Adrenal gland (tissue), 9 donors: ENCODE measurements at regions not wholly inside any gene's neighbourhood (a gene's known extent, or its start where the extent isn't known, plus 50 kb on each side); places are given as distances from the start of the nearest gene placed in this dataset.

Experiments
- DNase-seq, 7 donors: peaks; one replicate each; pipeline ENCODE4 v3.0.0-alpha.2; 2019 to 2020
- H3K27ac ChIP-seq, 5 donors: fragments of 200-600 bp; sonication (generic) in 4 of 5; 1 replicate in 3 of 5; 2 replicates in 2 of 5; pipeline versions ENCODE4 v1.5.1 to v1.8.0; 2016 to 2020; ENCODE audit warnings: mild to moderate bottlenecking in 1 of 5
- H3K27me3 ChIP-seq: fragments of 200-600 bp; 2 replicates; pipeline ENCODE4 v1.8.0; 2021
- H3K36me3 ChIP-seq, 2 donors: fragments of 200-600 bp; replicated peaks in 1 of 2; 1 replicate in 1 of 2; 2 replicates in 1 of 2; pipeline versions ENCODE4 v1.5.1 to v1.8.0; 2018 to 2022
- H3K4me1 ChIP-seq, 2 donors: fragments of 200-600 bp; replicated peaks in 1 of 2; 1 replicate in 1 of 2; 2 replicates in 1 of 2; pipeline versions ENCODE4 v1.5.1 to v1.8.0; 2018 to 2021
- H3K4me3 ChIP-seq, 4 donors: fragments of 200-600 bp; sonication (generic) in 3 of 4; one replicate each; pipeline ENCODE4 v1.5.1; 2016 to 2018
- H3K9me3 ChIP-seq, 3 donors: fragments of 200-600 bp; sonication (generic) in 1 of 3; replicated peaks in 1 of 3; 1 replicate in 2 of 3; 2 replicates in 1 of 3; pipeline versions ENCODE4 v1.5.1 to v1.8.0; 2016 to 2021
- CTCF ChIP-seq, 6 experiments: fragments of 450-650 bp in 4 of 6; fragments of 200-600 bp in 2 of 6; sonication (generic) in 1 of 6; IDR thresholded peaks; 1 replicate in 5 of 6; 2 replicates in 1 of 6; pipeline versions ENCODE4 v1.5.1 to v1.8.0; 2016 to 2021; ENCODE audit warnings: antibody characterized with exemption in 6 of 6, mild to moderate bottlenecking in 2 of 6, moderate library complexity in 1 of 6
- POLR2A ChIP-seq, 2 donors: fragments of 450-650 bp; IDR thresholded peaks; one replicate each; pipeline ENCODE4 v1.6.1; 2017; ENCODE audit warnings: antibody characterized with exemption in 2 of 2, mild to moderate bottlenecking in 2 of 2, moderate library complexity in 1 of 2
- WGBS, 4 donors: extraction: QIAGEN DNeasy Blood & Tissue Kit in 2 of 4; methylation state at CpG; one replicate each; pipeline versions ENCODE4 v1.1.5 to v1.1.7; 2013 to 2017; 5-methylcytosine and 5-hydroxymethylcytosine counted together
- intact Hi-C, 2 donors: fragments of 100-400 bp; cut with DNase I; formaldehyde crosslinking; loops; one replicate each; pipeline versions ENCODE4 v1.14.1 to v1.15.0; 2022 to 2023
- donor health status: healthy with polysubstance abuse.
- donor health status: Bipolar disorder and iron deficiency.
- donor health status: DM: yes; HTN: yes; CAD: no.
- donor health status: DM: no; HTN: no; CAD: no.
- donor health status: DM: no; HTN: no; CAD: no.

- TF ChIP-seq CTCF (IDR thresholded peaks at IDR 0.05) (no peak), POLR2A (IDR thresholded peaks at IDR 0.05) (no peak)
- H3K27ac ChIP-seq, result no peak overlapping the region
- H3K36me3 ChIP-seq, result no peaks in the 10 kb centered on the region
- H3K9me3 ChIP-seq, result no peaks in the 10 kb centered on the region
- no peak overlapping the region for H3K4me3 ChIP-seq
- H3K4me1 ChIP-seq, result no peaks in the 10 kb centered on the region
- WGBS, 4 donors, result 85 to 88% (median 86%) methylated on average over 8 of the region's 8 CpGs
- intact Hi-C loops, result no loop called here
- DNase-seq, result no peak
- no peaks in the 10 kb centered on the region for H3K27me3 ChIP-seq
These were observed 191.6 kb downstream of the DICER1 start for GRCh38 chr14:94965551-94966313.

GRCh38 chr14:94964931-94965330 is 192.4 kb downstream of the DICER1 start:
- no peaks in the 10 kb centered on the region for H3K27me3 ChIP-seq
- WGBS, 4 donors, result 82 to 88% (median 83%) methylated on average over 7 of the region's 7 CpGs
- intact Hi-C loops, result no loop called here
- H3K4me3 ChIP-seq, result no peak overlapping the region
- no peak overlapping the region for H3K27ac ChIP-seq
- no peak for TF ChIP-seq POLR2A (IDR thresholded peaks at IDR 0.05)
- TF ChIP-seq CTCF (IDR thresholded peaks at IDR 0.05), result no peak
- no peaks in the 10 kb centered on the region for H3K4me1 ChIP-seq
- no peaks in the 10 kb centered on the region for H3K36me3 ChIP-seq
- DNase-seq, result no peak
- H3K9me3 ChIP-seq, result no peaks in the 10 kb centered on the region

- Histone ChIP-seq H3K36me3 (no peaks in the 10 kb centered on the region), H3K27me3 (no peaks in the 10 kb centered on the region), H3K4me3 (no peak overlapping the region), H3K27ac (no peak overlapping the region), H3K4me1 (no peaks in the 10 kb centered on the region), H3K9me3 (no peaks in the 10 kb centered on the region)
- WGBS, 4 donors, result 81 to 91% (median 82%) methylated on average over 3 of the region's 3 CpGs
- no peak for DNase-seq
- intact Hi-C loops, result no loop called here
- TF ChIP-seq POLR2A (IDR thresholded peaks at IDR 0.05), result no peak
- no peak for TF ChIP-seq CTCF (IDR thresholded peaks at IDR 0.05)
These were observed 193.1 kb downstream of the DICER1 start for GRCh38 chr14:94964181-94964580.

GRCh38 chr14:94963051-94963450 is 193.1 kb upstream of the GSC start:
- no peak for TF ChIP-seq POLR2A (IDR thresholded peaks at IDR 0.05)
- TF ChIP-seq CTCF (IDR thresholded peaks at IDR 0.05), result no peak

More at GRCh38 chr14:94963051-94963450, 193.1 kb upstream of the GSC start:
- intact Hi-C loops, result no loop called here
- DNase-seq, result no peak
- Histone ChIP-seq H3K9me3 (no peaks in the 10 kb centered on the region), H3K4me3 (no peak overlapping the region), H3K4me1 (no peaks in the 10 kb centered on the region), H3K27ac (no peak overlapping the region), H3K27me3 (no peaks in the 10 kb centered on the region), H3K36me3 (no peaks in the 10 kb centered on the region)
- 78 to 87% (median 83%) methylated on average over 8 of the region's 8 CpGs for WGBS, 4 donors
